IMR-90 (cell line): ENCODE measurements at regions not wholly inside any gene's neighbourhood (a gene's known extent, or its start where the extent isn't known, plus 50 kb on each side); places are given as distances from the start of the nearest gene placed in this dataset.

ENCODE experiments used
- ATAC-seq: fragments of 200-7000 bp; cut with Tn5 transposase; 2 replicates; pipeline ENCODE4 v1.9.1; 2020; ENCODE audit warnings: low read depth, mild to moderate bottlenecking, moderate library complexity
- BruUV-seq: library from RNA; stranded (reverse); fragments of 400-500 nt; replicated peaks from 2 replicates; lab custom pipeline; 2021; lab: Mats Ljungman, UMichigan
- CTCF ChIA-PET: fragments of 300-600 bp; formaldehyde crosslinking; extraction: SDS; loops from one replicate; lab custom pipeline; 2021; ENCODE audit warnings: antibody characterized with exemption; lab: Yijun Ruan, JAX
- POLR2A ChIA-PET: fragments of 300-600 bp; sonication (Branson Sonifier 250); formaldehyde crosslinking; loops from one replicate; lab custom pipeline; 2022; ENCODE audit warnings: antibody characterized with exemption; ENCODE audit not compliant: unreplicated experiment; lab: Charles Lee
- DNase-seq: peaks from one replicate; pipeline ENCODE4 v3.0.0; 2013
- H2AFZ ChIP-seq: replicated peaks from 2 replicates; pipeline ENCODE3; 2013; ENCODE audit warnings: low read length, mild to moderate bottlenecking; ENCODE audit not compliant: poor library complexity
- H2AK5ac ChIP-seq: 2 replicates; pipeline ENCODE4 v1.6.1; 2013; ENCODE audit warnings: low read depth, low read length, inconsistent platforms
- H2AK9ac ChIP-seq: replicated peaks from 2 replicates; pipeline ENCODE3; 2013; ENCODE audit warnings: mild to moderate bottlenecking, low read depth, low read length, moderate library complexity; ENCODE audit not compliant: poor library complexity
- H2BK120ac ChIP-seq: 2 replicates; pipeline ENCODE4 v1.6.1; 2013; ENCODE audit warnings: low read depth, low read length, inconsistent platforms
- H2BK15ac ChIP-seq: 3 replicates; pipeline ENCODE4 v1.6.1; 2013; ENCODE audit warnings: low read depth, low read length, inconsistent platforms
- H2BK20ac ChIP-seq: 2 replicates; pipeline ENCODE4 v1.6.1; 2013; ENCODE audit warnings: low read depth, mild to moderate bottlenecking, inconsistent platforms, low read length, moderate library complexity
- H2BK5ac ChIP-seq: 2 replicates; pipeline ENCODE4 v1.6.1; 2013; ENCODE audit warnings: mild to moderate bottlenecking, low read depth, low read length, inconsistent platforms; ENCODE audit not compliant: poor library complexity, severe bottlenecking
- H3K14ac ChIP-seq: replicated peaks from 2 replicates; pipeline ENCODE4 v1.6.1; 2013; ENCODE audit warnings: low read depth, low read length, inconsistent platforms
- H3K18ac ChIP-seq: 2 replicates; pipeline ENCODE4 v1.6.1; 2013; ENCODE audit warnings: low read depth, low read length, control low read depth
- H3K23ac ChIP-seq: 2 replicates; pipeline ENCODE4 v1.6.1; 2013; ENCODE audit warnings: low read depth, low read length, inconsistent platforms
- H3K27ac ChIP-seq: 2 replicates; pipeline ENCODE4 v1.5.1; 2013; ENCODE audit warnings: mild to moderate bottlenecking, control low read depth, low read length; ENCODE audit not compliant: insufficient read depth
- H3K27me3 ChIP-seq: 2 replicates; pipeline ENCODE4 v1.6.1; 2013; ENCODE audit warnings: low read length; ENCODE audit not compliant: control insufficient read depth, insufficient read depth
- H3K36me3 ChIP-seq: 2 replicates; pipeline ENCODE4 v1.6.1; 2013; ENCODE audit warnings: low read length, mixed read lengths; ENCODE audit not compliant: control insufficient read depth, insufficient read depth
- H3K4ac ChIP-seq: 2 replicates; pipeline ENCODE4 v1.6.1; 2013; ENCODE audit warnings: low read depth, low read length, inconsistent platforms
- H3K4me1 ChIP-seq: 2 replicates; pipeline ENCODE4 v1.6.1; 2013; ENCODE audit warnings: low read length, mixed read lengths; ENCODE audit not compliant: control insufficient read depth, insufficient read depth
- H3K4me2 ChIP-seq: 2 replicates; pipeline ENCODE4 v1.6.1; 2013; ENCODE audit warnings: low read depth, mild to moderate bottlenecking, control low read depth, low read length, moderate library complexity
- H3K4me3 ChIP-seq: 2 replicates; pipeline ENCODE4 v1.5.1; 2013; ENCODE audit warnings: low read depth, mild to moderate bottlenecking, control low read depth, low read length, moderate library complexity; ENCODE audit not compliant: insufficient read depth
- H3K56ac ChIP-seq: 2 replicates; pipeline ENCODE4 v1.6.1; 2013; ENCODE audit warnings: low read length, inconsistent platforms; ENCODE audit not compliant: insufficient read depth; ENCODE audit errors: extremely low read depth
- H3K79me1 ChIP-seq, 2 experiments: 2 replicates each; pipeline ENCODE4 v1.6.1; 2013; ENCODE audit warnings: low read length in 2 of 2, inconsistent platforms in 1 of 2, low read depth in 1 of 2
- H3K9ac ChIP-seq: 2 replicates; pipeline ENCODE4 v1.6.1; 2013; ENCODE audit warnings: low read depth, low read length, control low read depth
- H3K9me1 ChIP-seq: 2 replicates; pipeline ENCODE4 v1.6.1; 2013; ENCODE audit warnings: low read length, inconsistent platforms; ENCODE audit not compliant: insufficient read depth
- H3K9me3 ChIP-seq: 2 replicates; pipeline ENCODE4 v1.6.1; 2013; ENCODE audit warnings: low read length; ENCODE audit not compliant: control insufficient read depth, insufficient read depth
- H4K20me1 ChIP-seq: 2 replicates; pipeline ENCODE4 v1.6.1; 2013; ENCODE audit warnings: low read length, inconsistent platforms; ENCODE audit not compliant: insufficient read depth
- H4K5ac ChIP-seq: 2 replicates; pipeline ENCODE4 v1.6.1; 2013; ENCODE audit warnings: mild to moderate bottlenecking, low read depth, low read length, control low read depth
- H4K8ac ChIP-seq, 2 experiments: 2 replicates each; pipeline ENCODE4 v1.6.1; 2013; ENCODE audit warnings: low read depth in 2 of 2, low read length in 2 of 2, control low read depth in 1 of 2, inconsistent platforms in 1 of 2
- H4K91ac ChIP-seq: 2 replicates; pipeline ENCODE4 v1.6.1; 2013; ENCODE audit warnings: low read depth, low read length, inconsistent platforms; ENCODE audit not compliant: insufficient read depth
- BHLHE40 ChIP-seq: fragments of 150-350 bp; IDR thresholded peaks from 2 replicates; pipeline ENCODE4 v1.6.1; 2016; ENCODE audit warnings: mild to moderate bottlenecking, low read depth, low read length
- CEBPB ChIP-seq: IDR thresholded peaks from 2 replicates; pipeline ENCODE4 v1.6.1; 2012; ENCODE audit warnings: low read depth, low read length, improper control_type of control experiment
- CHD1 ChIP-seq: IDR thresholded peaks from 2 replicates; pipeline ENCODE4 v1.6.1; 2012; ENCODE audit warnings: low read depth, low read length, improper control_type of control experiment
- FOS ChIP-seq: fragments of 150-350 bp; IDR thresholded peaks from 2 replicates; pipeline ENCODE4 v1.6.1; 2016; ENCODE audit warnings: low read depth, low read length
- MAFK ChIP-seq: IDR thresholded peaks from 2 replicates; pipeline ENCODE4 v1.6.1; 2012; ENCODE audit warnings: low read depth, low read length, improper control_type of control experiment
- MAZ ChIP-seq: IDR thresholded peaks from 2 replicates; pipeline ENCODE4 v1.6.1; 2012; ENCODE audit warnings: low read depth, mild to moderate bottlenecking, low read length, improper control_type of control experiment, moderate library complexity, borderline replicate concordance
- MXI1 ChIP-seq: IDR thresholded peaks from 2 replicates; pipeline ENCODE4 v1.6.1; 2012; ENCODE audit warnings: low read depth, mild to moderate bottlenecking, low read length, moderate library complexity, borderline replicate concordance
- NFE2L2 ChIP-seq: fragments of 150-350 bp; IDR thresholded peaks from 2 replicates; pipeline ENCODE4 v1.6.1; 2016; ENCODE audit warnings: low read depth, mild to moderate bottlenecking, low read length
- POLR2A ChIP-seq: IDR thresholded peaks from 2 replicates; pipeline ENCODE4 v1.6.1; 2012; ENCODE audit warnings: mild to moderate bottlenecking, low read depth, low read length
- RAD21 ChIP-seq: IDR thresholded peaks from 2 replicates; pipeline ENCODE4 v1.6.1; 2012; ENCODE audit warnings: low read length, improper control_type of control experiment
- RCOR1 ChIP-seq: IDR thresholded peaks from 2 replicates; pipeline ENCODE4 v1.6.1; 2012; ENCODE audit warnings: mild to moderate bottlenecking, low read length, improper control_type of control experiment; ENCODE audit not compliant: insufficient replicate concordance
- RFX5 ChIP-seq: IDR thresholded peaks from 2 replicates; pipeline ENCODE4 v1.8.0; 2012; ENCODE audit warnings: low read depth, mild to moderate bottlenecking, low read length, moderate library complexity
- SMC3 ChIP-seq: fragments of 150-350 bp; IDR thresholded peaks from 2 replicates; pipeline ENCODE4 v1.6.1; 2016; ENCODE audit warnings: low read depth, mild to moderate bottlenecking, antibody characterized with exemption, low read length, moderate library complexity
- WGBS, 2 experiments: methylation state at CpG; one replicate each; pipeline versions ENCODE4 v1.1.5 to v1.1.7; 2013; ENCODE audit warnings: missing lambda C conversion rate in 2 of 2; ENCODE audit not compliant: insufficient read length in 1 of 2; ENCODE audit errors: extremely low coverage in 2 of 2; 5-methylcytosine and 5-hydroxymethylcytosine counted together
- dilution Hi-C: fragments of 300-500 bp; cut with HindIII; formaldehyde crosslinking; loops from one replicate; pipeline ENCODE4 v1.14.3; 2018; ENCODE audit warnings: low sequenced_read_pairs; ENCODE audit not compliant: unreplicated experiment
- in situ Hi-C: fragments of 300-500 bp; cut with MboI; formaldehyde crosslinking; loops from 3 replicates; pipeline ENCODE4 v1.14.3; 2019; ENCODE audit warnings: low sequenced_read_pairs, inconsistent platforms, mixed read lengths
- intact Hi-C: fragments of 100-400 bp; cut with micrococcal nuclease; formaldehyde crosslinking; loops from 2 replicates; pipeline ENCODE4 v1.10.0; 2022
- TF ChIP-seq, protein P1 (sequence below): fragments of 150-350 bp; IDR thresholded peaks from 2 replicates; pipeline ENCODE4 v1.6.1; 2017; ENCODE audit warnings: mild to moderate bottlenecking, antibody characterized with exemption, low read length, low read depth
- TF ChIP-seq, protein P2 (sequence below): conservative IDR thresholded peaks from 2 replicates; pipeline ENCODE4 v1.5.1; 2012; ENCODE audit warnings: mild to moderate bottlenecking, low read depth, low read length, improper control_type of control experiment
- TF ChIP-seq, protein P3 (sequence below): fragments of 150-350 bp; IDR thresholded peaks from 2 replicates; pipeline ENCODE4 v1.6.1; 2016; ENCODE audit warnings: low read depth, mild to moderate bottlenecking, low read length, moderate library complexity, borderline replicate concordance

DNA sequence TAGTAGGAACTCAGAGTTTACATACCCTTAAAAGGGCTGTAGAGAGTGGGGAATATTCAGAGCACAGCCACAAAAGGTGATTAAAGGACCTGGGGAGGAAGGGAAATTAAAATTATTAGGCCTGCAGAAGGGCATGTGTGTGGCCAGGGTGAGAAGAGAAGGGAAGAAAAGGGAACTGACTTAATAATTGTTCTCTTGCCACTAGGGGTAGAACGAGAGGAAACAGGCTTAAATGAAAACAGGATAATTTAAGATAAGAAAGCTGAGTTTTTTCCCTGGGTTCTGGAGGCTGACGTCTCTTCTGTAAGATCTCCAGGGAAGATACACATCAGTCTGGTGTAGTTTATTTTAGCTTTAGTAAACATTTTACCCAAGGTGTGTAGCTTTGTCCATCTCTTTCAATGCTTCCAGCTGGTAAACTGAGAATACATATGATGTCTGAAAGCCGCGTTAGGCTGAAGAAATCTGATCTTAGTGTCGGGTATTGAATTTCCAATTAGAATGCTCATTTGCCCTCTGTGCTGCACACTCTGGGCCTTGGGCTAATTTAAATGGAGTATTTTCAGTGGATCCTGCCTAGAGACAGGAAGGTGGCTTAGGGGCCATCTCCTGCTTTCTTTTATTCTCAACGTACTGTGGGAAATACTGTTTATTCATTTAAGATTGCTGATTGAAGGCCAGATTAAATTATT lies 416.8 kb downstream of the TMEM38B start:
- no peak overlapping the region for H4K91ac ChIP-seq
- ChIA-PET CTCF (no interaction called here), POLR2A (no interaction called here)
- no peak overlapping the region for H3K14ac ChIP-seq
- no peaks in the 10 kb centered on the region for H3K36me3 ChIP-seq
- intact Hi-C loops, result no loop called here
- H2AK9ac ChIP-seq, result no peak overlapping the region
- no CpG with 5 or more reads among the region's 6 CpGs for WGBS, 2 experiments
- ATAC-seq, result no peak
- no peaks in the 10 kb centered on the region for H3K79me1 ChIP-seq
- H2BK20ac ChIP-seq, result no peak overlapping the region
- no peaks in the 10 kb centered on the region for H4K20me1 ChIP-seq
- peaks cover 11% of the 10 kb centered on the region for H3K9me3 ChIP-seq
- no peak overlapping the region for H2BK120ac ChIP-seq
- in situ Hi-C loops, result no loop called here
- H2AFZ ChIP-seq, result no peak overlapping the region
- no peak overlapping the region for H3K18ac ChIP-seq
- DNase-seq, result no peak
- no peak overlapping the region for H3K4me3 ChIP-seq
- no peak overlapping the region for H4K5ac ChIP-seq
- no peak overlapping the region for H3K4me2 ChIP-seq
- TF ChIP-seq CHD1 (no peak), SMC3 (no peak), NFE2L2 (no peak), RFX5 (no peak), MAZ (no peak), POLR2A (no peak), MAFK (no peak), FOS (no peak), MXI1 (no peak), RCOR1 (no peak), RAD21 (no peak), CEBPB (no peak), BHLHE40 (no peak)
- TF ChIP-seq, protein P1, sequence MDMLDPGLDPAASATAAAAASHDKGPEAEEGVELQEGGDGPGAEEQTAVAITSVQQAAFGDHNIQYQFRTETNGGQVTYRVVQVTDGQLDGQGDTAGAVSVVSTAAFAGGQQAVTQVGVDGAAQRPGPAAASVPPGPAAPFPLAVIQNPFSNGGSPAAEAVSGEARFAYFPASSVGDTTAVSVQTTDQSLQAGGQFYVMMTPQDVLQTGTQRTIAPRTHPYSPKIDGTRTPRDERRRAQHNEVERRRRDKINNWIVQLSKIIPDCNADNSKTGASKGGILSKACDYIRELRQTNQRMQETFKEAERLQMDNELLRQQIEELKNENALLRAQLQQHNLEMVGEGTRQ, result no peak
- TF ChIP-seq, protein P2, sequence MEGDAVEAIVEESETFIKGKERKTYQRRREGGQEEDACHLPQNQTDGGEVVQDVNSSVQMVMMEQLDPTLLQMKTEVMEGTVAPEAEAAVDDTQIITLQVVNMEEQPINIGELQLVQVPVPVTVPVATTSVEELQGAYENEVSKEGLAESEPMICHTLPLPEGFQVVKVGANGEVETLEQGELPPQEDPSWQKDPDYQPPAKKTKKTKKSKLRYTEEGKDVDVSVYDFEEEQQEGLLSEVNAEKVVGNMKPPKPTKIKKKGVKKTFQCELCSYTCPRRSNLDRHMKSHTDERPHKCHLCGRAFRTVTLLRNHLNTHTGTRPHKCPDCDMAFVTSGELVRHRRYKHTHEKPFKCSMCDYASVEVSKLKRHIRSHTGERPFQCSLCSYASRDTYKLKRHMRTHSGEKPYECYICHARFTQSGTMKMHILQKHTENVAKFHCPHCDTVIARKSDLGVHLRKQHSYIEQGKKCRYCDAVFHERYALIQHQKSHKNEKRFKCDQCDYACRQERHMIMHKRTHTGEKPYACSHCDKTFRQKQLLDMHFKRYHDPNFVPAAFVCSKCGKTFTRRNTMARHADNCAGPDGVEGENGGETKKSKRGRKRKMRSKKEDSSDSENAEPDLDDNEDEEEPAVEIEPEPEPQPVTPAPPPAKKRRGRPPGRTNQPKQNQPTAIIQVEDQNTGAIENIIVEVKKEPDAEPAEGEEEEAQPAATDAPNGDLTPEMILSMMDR, result no peak
- TF ChIP-seq, protein P3, sequence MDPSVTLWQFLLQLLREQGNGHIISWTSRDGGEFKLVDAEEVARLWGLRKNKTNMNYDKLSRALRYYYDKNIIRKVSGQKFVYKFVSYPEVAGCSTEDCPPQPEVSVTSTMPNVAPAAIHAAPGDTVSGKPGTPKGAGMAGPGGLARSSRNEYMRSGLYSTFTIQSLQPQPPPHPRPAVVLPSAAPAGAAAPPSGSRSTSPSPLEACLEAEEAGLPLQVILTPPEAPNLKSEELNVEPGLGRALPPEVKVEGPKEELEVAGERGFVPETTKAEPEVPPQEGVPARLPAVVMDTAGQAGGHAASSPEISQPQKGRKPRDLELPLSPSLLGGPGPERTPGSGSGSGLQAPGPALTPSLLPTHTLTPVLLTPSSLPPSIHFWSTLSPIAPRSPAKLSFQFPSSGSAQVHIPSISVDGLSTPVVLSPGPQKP, result no peak
- no peak overlapping the region for H3K27ac ChIP-seq
- no peak overlapping the region for H2BK15ac ChIP-seq
- H2BK5ac ChIP-seq, result no peak overlapping the region
- no peaks in the 10 kb centered on the region for H3K4me1 ChIP-seq
- H3K4ac ChIP-seq, result no peak overlapping the region
- H3K9me1 ChIP-seq, result no peaks in the 10 kb centered on the region
- H3K56ac ChIP-seq, result no peak overlapping the region
- H3K23ac ChIP-seq, result no peak overlapping the region
- dilution Hi-C loops, result no loop called here
- H4K8ac ChIP-seq, result no peak overlapping the region
- no peak overlapping the region for H2AK5ac ChIP-seq
- no peak overlapping the region for H3K9ac ChIP-seq
- BruUV-seq, result no TSS peak
- H3K27me3 ChIP-seq, result no peaks in the 10 kb centered on the region
